B cell (primary cell): ENCODE measurements at regions not wholly inside any gene's neighbourhood (a gene's known extent, or its start where the extent isn't known, plus 50 kb on each side); places are given as distances from the start of the nearest gene placed in this dataset.

ENCODE experiments used
- CTCF ChIP-seq: fragments of 200-600 bp; IDR thresholded peaks from one replicate; pipeline ENCODE4 v1.8.0; 2022; ENCODE audit warnings: antibody characterized with exemption, mild to moderate bottlenecking
- EZH2 ChIP-seq: IDR thresholded peaks from 2 replicates; pipeline ENCODE4 v1.6.1; 2012; ENCODE audit warnings: borderline replicate concordance, low read depth, mild to moderate bottlenecking, moderate library complexity, low read length; ENCODE audit not compliant: insufficient read depth, poor library complexity, severe bottlenecking

- TF ChIP-seq CTCF, result no peak
- TF ChIP-seq EZH2, result no peak
Measured at GRCh38 chr2:71944806-71945602, 202.7 kb downstream of the CYP26B1 start.
